Stomach (tissue), 4 donors: ENCODE measurements at regions not wholly inside any gene's neighbourhood (a gene's known extent, or its start where the extent isn't known, plus 50 kb on each side); places are given as distances from the start of the nearest gene placed in this dataset.

Experiments used
- CTCF ChIP-seq, 7 experiments: fragments of 450-650 bp in 4 of 7; fragments of 200-600 bp in 3 of 7; sonication (generic) in 3 of 7; IDR thresholded peaks; one replicate each; pipeline ENCODE4 v1.5.1; 2016 to 2019; ENCODE audit warnings: antibody characterized with exemption in 7 of 7, control low read depth in 2 of 7, mild to moderate bottlenecking in 1 of 7
- EP300 ChIP-seq: sonication (generic); formaldehyde crosslinking; IDR thresholded peaks from one replicate; pipeline ENCODE4 v1.6.1; 2017; ENCODE audit warnings: antibody characterized with exemption
- POLR2A ChIP-seq, 4 donors: fragments of 450-650 bp; IDR thresholded peaks; one replicate each; pipeline ENCODE4 v1.6.1; 2016; ENCODE audit warnings: antibody characterized with exemption in 4 of 4, control low read depth in 2 of 4, mild to moderate bottlenecking in 1 of 4, moderate library complexity in 1 of 4
- POLR2AphosphoS5 ChIP-seq, 3 donors: sonication (generic); formaldehyde crosslinking; IDR thresholded peaks; one replicate each; pipeline ENCODE4 v1.6.1; 2016; ENCODE audit warnings: antibody characterized with exemption in 3 of 3

GRCh38 chr7:31442626-31443025, 71.3 kb upstream of the ITPRID1 start:
- no peak for TF ChIP-seq EP300
- no peak for TF ChIP-seq POLR2A (IDR thresholded peaks at IDR 0.05)
- no peak for TF ChIP-seq CTCF (IDR thresholded peaks at IDR 0.05)
- TF ChIP-seq POLR2AphosphoS5 (IDR thresholded peaks at IDR 0.05), result no peak
